ENCODE measurements at regions not wholly inside any gene's neighbourhood (a gene's known extent, or its start where the extent isn't known, plus 50 kb on each side); places are given as distances from the start of the nearest gene placed in this dataset.

- TF ChIP-seq CTCF (IDR thresholded peaks at IDR 0.05): no peak
- TF ChIP-seq ZFX (IDR thresholded peaks at IDR 0.05; ENCODE audit: borderline replicate concordance): no peak
Observed at GRCh38 chr10:42972946-42973345, 103.9 kb upstream of the RET start.
